Hepatocyte (in vitro differentiated cells): ENCODE measurements at regions not wholly inside any gene's neighbourhood (a gene's known extent, or its start where the extent isn't known, plus 50 kb on each side); places are given as distances from the start of the nearest gene placed in this dataset.

Experiments
- DNase-seq: peaks from one replicate; pipeline ENCODE4 v3.0.0-alpha.2; 2016; ENCODE audit warnings: low spot score
- H2AFZ ChIP-seq: fragments of 200-600 bp; sonication (generic); 2 replicates; pipeline ENCODE4 v1.6.0; 2016; ENCODE audit warnings: antibody characterized with exemption, mild to moderate bottlenecking
- H3K27ac ChIP-seq: fragments of 200-600 bp; sonication (generic); 2 replicates; pipeline ENCODE4 v1.5.1; 2016; ENCODE audit warnings: mild to moderate bottlenecking
- H3K27me3 ChIP-seq: fragments of 200-600 bp; sonication (generic); 2 replicates; pipeline ENCODE4 v1.6.1; 2016
- H3K36me3 ChIP-seq: fragments of 200-600 bp; sonication (generic); replicated peaks from 2 replicates; pipeline ENCODE4 v1.5.1; 2016; ENCODE audit warnings: low read depth; ENCODE audit not compliant: insufficient read depth
- H3K4me1 ChIP-seq: fragments of 200-600 bp; sonication (generic); 2 replicates; pipeline ENCODE4 v1.5.1; 2016; ENCODE audit warnings: mild to moderate bottlenecking, moderate library complexity; ENCODE audit not compliant: insufficient read depth
- H3K4me2 ChIP-seq: fragments of 200-600 bp; sonication (generic); 2 replicates; pipeline ENCODE4 v1.6.0; 2016
- H3K4me3 ChIP-seq: fragments of 200-600 bp; sonication (generic); 2 replicates; pipeline ENCODE4 v1.5.1; 2016; ENCODE audit warnings: mild to moderate bottlenecking
- H3K79me2 ChIP-seq: fragments of 200-600 bp; sonication (generic); 2 replicates; pipeline ENCODE4 v1.6.0; 2017; ENCODE audit warnings: mild to moderate bottlenecking
- H3K9me2 ChIP-seq: fragments of 200-600 bp; sonication (generic); replicated peaks from 2 replicates; pipeline ENCODE4 v1.6.0; 2017; ENCODE audit warnings: mild to moderate bottlenecking; ENCODE audit not compliant: insufficient read depth
- H3K9me3 ChIP-seq: fragments of 200-600 bp; sonication (generic); 2 replicates; pipeline ENCODE4 v1.5.1; 2016; ENCODE audit warnings: low read depth, mild to moderate bottlenecking
- H4K20me1 ChIP-seq: fragments of 200-600 bp; sonication (generic); 2 replicates; pipeline ENCODE4 v1.6.0; 2016; ENCODE audit warnings: mild to moderate bottlenecking; ENCODE audit not compliant: insufficient read depth, poor library complexity, severe bottlenecking
- CTCF ChIP-seq: fragments of 200-600 bp; sonication (generic); IDR thresholded peaks from 2 replicates; pipeline ENCODE4 v1.5.1; 2016; ENCODE audit warnings: antibody characterized with exemption, mild to moderate bottlenecking; ENCODE audit not compliant: poor library complexity
- EZH2 ChIP-seq: fragments of 200-600 bp; sonication (generic); IDR thresholded peaks from 2 replicates; pipeline ENCODE4 v1.6.1; 2016; ENCODE audit warnings: antibody characterized with exemption, mild to moderate bottlenecking, borderline replicate concordance
- EZH2phosphoT487 ChIP-seq: fragments of 200-600 bp; sonication (generic); IDR thresholded peaks from one replicate; pipeline ENCODE4 v1.6.1; 2018; ENCODE audit warnings: antibody characterized with exemption, mild to moderate bottlenecking, low read depth, moderate library complexity; ENCODE audit not compliant: unreplicated experiment, severe bottlenecking
- WGBS: methylation state at CpG from one replicate; pipeline ENCODE4 v1.1.6; 2016; ENCODE audit warnings: low lambda C conversion rate; ENCODE audit errors: missing lambda C conversion rate; 5-methylcytosine and 5-hydroxymethylcytosine counted together

GRCh38 chr14:105776924-105777323, 250.5 kb downstream of the TMEM121 start:
- H3K4me2 ChIP-seq: no peak overlapping the region
- no peak for TF ChIP-seq EZH2
- no peak for TF ChIP-seq EZH2phosphoT487
- no peak for TF ChIP-seq CTCF
- DNase-seq: no peak

DNA sequence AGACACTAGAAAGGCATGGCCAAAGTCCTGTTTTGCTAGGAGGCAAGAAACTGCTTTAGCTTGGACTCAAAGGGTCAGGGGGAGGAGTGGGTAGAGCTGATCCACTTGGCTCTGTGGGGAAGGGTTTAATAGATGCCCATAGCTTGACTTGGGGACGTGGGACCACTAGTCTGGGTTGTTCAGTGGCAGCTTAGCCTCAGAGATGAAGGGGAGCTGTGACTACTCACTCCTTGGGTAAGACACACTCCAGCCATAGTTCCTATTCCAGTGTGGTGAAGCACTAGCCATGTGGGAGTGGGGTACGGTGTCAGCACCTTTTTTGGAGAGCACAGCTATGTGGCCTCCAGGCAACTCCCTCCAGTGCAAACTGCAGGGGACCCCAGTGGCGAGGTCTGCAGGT, 257.3 kb downstream of the TMEM121 start:
- no peaks in the 10 kb centered on the region for H3K79me2 ChIP-seq
- no peaks in the 10 kb centered on the region for H3K27me3 ChIP-seq
- no peak overlapping the region for H3K4me2 ChIP-seq
- H3K4me1 ChIP-seq: no peaks in the 10 kb centered on the region
- H3K9me3 ChIP-seq: no peaks in the 10 kb centered on the region
- no peaks in the 10 kb centered on the region for H3K9me2 ChIP-seq
- no peak overlapping the region for H2AFZ ChIP-seq
- H4K20me1 ChIP-seq: no peaks in the 10 kb centered on the region
- DNase-seq: no peak
- H3K36me3 ChIP-seq: no peaks in the 10 kb centered on the region
- TF ChIP-seq EZH2 (no peak), EZH2phosphoT487 (no peak), CTCF (no peak)
- no peak overlapping the region for H3K4me3 ChIP-seq
- H3K27ac ChIP-seq: no peak overlapping the region
- 46% methylated on average over 3 of the region's 3 CpGs for WGBS

More at GRCh38 chr14:105776924-105777323, 250.5 kb downstream of the TMEM121 start:
- Histone ChIP-seq H4K20me1 (no peaks in the 10 kb centered on the region), H3K4me1 (no peaks in the 10 kb centered on the region), H2AFZ (no peak overlapping the region), H3K4me3 (no peak overlapping the region), H3K27me3 (no peaks in the 10 kb centered on the region), H3K9me3 (no peaks in the 10 kb centered on the region), H3K27ac (no peak overlapping the region), H3K36me3 (no peaks in the 10 kb centered on the region), H3K79me2 (no peaks in the 10 kb centered on the region), H3K9me2 (no peaks in the 10 kb centered on the region)
- WGBS: 83% methylated on average over 13 of the region's 13 CpGs

GRCh38 chr14:105793836-105794235, 267.5 kb downstream of the TMEM121 start:
- Histone ChIP-seq H3K27ac (no peak overlapping the region), H3K9me3 (peaks cover 5% of the 10 kb centered on the region), H4K20me1 (no peaks in the 10 kb centered on the region), H3K4me3 (no peak overlapping the region), H3K79me2 (no peaks in the 10 kb centered on the region), H3K9me2 (no peaks in the 10 kb centered on the region), H3K36me3 (no peaks in the 10 kb centered on the region), H2AFZ (no peak overlapping the region), H3K4me2 (no peak overlapping the region), H3K27me3 (no peaks in the 10 kb centered on the region), H3K4me1 (no peaks in the 10 kb centered on the region)
- 87% methylated on average over 4 of the region's 4 CpGs for WGBS
- TF ChIP-seq EZH2phosphoT487 (no peak), CTCF (no peak)
- no peak for DNase-seq

- Histone ChIP-seq H2AFZ (no peak overlapping the region), H3K4me3 (no peak overlapping the region), H3K4me1 (no peaks in the 10 kb centered on the region), H3K36me3 (no peaks in the 10 kb centered on the region), H4K20me1 (no peaks in the 10 kb centered on the region), H3K27me3 (no peaks in the 10 kb centered on the region), H3K9me2 (no peaks in the 10 kb centered on the region), H3K4me2 (no peak overlapping the region), H3K27ac (no peak overlapping the region), H3K9me3 (peaks cover 5% of the 10 kb centered on the region), H3K79me2 (no peaks in the 10 kb centered on the region)
- no peak for DNase-seq
- 100% methylated on average over 1 of the region's 1 CpG for WGBS
- TF ChIP-seq CTCF (no peak), EZH2phosphoT487 (no peak)
Measured at GRCh38 chr14:105797546-105797945, 271.2 kb downstream of the TMEM121 start.
